Pons (tissue), 1 donor: ENCODE measurements at regions not wholly inside any gene's neighbourhood (a gene's known extent, or its start where the extent isn't known, plus 50 kb on each side); places are given as distances from the start of the nearest gene placed in this dataset.
"Not testable (repeated sequence)": the region's sequence is repeated elsewhere in the genome, so short reads cannot be mapped to it uniquely, and the experiment has no call there.

Experiments used
- DNase-seq: peaks from one replicate; pipeline ENCODE4 v3.0.0-alpha.2; 2016; ENCODE audit warnings: low spot score

DNA sequence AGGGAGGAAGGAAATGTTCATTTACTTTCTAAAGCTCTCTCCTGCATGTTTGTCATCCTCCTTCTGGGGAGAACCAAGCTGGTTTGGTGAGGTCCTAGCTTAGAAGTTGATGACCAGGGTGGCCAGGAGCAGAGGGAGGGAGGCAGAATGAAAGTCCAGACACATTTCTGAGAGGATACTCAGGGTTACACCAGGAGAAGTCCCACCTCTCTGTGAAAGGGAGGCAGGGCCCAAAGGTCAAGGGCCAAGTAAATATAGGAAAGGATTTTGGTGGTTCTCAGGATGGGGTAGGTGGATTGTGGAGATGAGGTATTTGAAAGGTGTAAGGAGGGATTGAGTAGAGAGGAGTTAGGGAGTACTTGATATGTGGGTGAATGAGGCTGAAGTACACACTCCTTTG lies 58.0 kb upstream of the FBXO11 start:
- DNase-seq = no peak

DNA sequence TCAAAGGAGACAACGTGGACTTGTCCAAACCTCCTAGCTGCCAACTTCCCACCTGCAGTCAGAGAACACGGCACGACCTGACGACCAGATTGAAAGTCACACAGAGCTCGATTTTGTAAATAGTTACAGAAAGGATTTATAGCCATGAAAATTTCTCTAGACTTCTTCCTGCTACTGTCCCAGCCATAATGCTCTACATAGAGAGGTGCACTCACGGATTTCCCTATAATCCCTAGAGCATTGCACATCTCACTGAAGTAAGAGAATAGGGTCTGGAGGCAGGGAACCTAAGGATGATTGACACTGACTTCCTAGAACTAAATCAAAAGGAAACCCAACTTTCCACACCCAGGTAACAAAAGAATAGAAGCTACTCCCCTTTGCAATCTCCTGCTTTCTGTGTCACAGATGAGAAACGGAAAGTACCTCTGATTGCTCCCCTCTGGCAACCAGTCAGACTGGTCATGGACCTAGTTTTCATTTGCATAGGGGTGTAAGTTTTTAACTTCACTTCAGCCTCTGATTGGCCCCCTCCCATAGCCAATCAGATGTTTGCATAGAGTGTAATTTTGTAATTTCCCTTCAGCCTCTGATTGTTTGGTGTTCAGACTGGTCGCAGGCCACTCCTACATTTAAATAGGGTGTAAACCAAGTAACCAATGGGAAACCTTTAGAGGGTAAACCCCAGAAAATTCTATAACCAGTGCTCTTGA lies 58.6 kb upstream of the FBXO11 start:
- DNase-seq = no peak

DNA sequence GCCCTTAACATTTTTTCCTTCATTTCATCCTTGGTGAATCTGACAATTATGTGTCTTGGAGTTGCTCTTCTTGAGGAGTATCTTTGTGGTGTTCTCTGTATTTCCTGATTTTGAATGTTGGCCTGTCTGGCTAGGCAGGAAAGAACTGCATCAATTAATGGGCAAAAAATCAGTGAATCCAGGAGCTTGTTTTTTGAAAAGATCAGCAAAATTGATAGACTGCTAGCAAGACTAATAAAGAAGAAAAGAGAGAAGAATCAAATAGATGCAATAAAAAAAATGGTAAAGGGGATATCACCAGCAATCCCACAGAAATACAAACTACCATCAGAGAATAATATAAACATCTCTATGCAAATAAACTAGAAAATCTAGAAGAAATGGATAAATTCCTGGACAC lies 70.4 kb upstream of the FBXO11 start:
- DNase-seq = not testable (repeated sequence)

DNA sequence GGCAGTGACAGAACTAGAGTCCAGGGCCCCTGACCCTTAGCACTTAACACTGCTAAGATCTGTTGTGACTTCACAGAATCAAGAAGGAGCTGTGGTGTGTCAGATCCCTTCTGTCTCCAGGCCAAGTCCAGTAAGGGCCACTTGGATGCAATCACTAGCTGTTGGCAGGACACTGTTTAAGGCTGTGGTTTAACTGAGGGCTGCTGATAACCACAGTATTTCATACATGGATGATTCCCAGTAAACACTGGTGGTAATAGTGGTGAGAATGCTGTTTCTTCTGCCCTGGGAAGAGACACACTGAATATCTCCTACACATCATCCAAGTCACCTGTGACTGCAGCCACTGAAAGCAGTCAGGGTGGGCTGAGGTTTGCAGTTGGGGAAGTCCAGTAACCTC lies 77.7 kb upstream of the FBXO11 start:
- DNase-seq = no peak

DNA sequence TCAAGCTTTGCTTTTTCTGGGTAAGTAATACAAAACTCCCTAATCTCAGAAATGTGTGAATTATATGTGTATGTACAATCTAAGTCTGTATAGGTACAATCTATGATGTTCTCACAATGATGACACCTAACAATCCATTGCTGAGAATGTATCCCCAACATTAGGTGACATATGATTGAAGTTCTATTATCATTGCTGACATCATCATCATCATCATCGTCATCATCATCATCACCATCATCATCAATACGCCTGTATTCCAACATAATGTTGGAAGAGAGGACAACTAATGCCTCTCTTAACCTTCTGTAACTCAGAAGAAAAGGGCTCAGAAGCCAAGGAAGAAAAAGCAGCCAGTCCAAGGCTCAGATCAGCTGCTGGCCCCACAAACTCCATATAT lies 84.2 kb upstream of the FBXO11 start:
- DNase-seq = no peak

DNA sequence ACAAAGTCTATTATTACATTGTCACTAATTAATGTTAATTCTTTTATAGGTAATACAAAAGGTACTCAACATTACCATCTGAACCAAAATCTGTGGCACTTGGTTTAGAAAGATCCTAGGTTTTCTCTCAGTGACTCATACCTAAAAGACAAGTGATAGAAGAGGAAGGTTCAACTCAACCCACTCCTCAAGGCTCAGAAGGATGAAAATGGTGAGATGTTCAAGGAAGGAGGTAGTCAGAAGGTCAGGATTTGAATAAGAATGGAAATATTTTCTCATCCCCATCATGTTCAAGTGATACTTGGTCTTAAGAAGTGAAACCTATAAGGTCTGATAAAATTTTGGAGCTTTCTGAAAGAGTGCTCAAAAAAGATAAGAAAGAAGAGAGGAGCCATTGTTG lies 86.4 kb upstream of the FBXO11 start:
- no peak for DNase-seq

DNA sequence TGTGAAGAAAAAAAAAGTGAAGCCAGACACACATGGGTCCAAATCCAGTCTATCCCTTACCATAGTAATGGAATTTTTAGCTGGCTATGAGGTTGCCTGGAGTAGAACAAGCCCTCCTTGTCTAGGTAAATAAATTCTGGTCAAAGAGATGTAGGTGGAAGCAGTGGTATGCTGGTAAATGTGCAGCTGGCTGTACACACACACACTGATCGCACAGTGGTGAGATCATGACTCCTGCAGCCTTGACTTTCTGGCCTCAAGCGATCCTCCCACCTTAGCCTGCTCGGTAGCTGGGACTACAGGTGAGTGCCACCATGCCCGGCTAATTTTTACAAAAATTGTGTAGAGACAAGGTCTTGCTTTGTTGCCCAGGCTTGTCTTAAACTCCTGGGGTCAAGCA lies 90.5 kb upstream of the FBXO11 start:
- DNase-seq = no peak

DNA sequence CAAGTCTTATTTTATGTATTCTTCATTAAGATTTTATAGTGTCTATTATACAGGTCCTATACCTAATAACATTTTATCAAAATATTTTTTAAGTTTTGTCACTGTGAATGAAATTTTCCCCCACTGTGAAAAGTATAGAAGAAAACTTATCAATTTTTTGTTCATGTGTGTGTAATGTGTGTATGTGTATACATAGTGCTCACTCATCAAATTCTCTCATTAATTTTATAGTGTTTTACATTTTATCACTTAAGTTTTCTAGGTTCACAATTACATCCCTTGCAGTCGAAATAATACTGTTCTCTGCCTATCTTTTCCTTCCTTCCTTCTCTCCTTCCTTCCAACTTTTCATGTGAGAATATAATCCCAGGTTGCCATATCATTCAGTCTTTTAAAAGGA lies 93.2 kb upstream of the FBXO11 start:
- DNase-seq = no peak

DNA sequence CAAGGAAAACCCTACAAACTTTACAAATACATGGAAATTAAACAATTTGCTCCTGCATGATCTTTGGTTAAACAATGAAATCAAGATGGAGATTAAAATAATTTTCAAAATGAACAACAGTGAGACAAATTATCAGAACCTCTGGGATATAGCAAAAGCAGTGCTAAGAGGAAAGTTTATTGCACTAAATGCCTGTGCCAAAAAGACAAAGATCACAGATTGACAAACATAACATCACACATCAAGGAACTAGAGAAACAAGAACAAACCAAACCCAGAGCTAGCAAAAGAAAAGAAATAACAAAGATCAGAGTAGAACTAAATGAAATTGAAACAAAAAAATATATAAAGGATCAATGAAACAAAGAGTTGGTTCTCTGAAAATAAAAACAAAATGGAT lies 95.2 kb upstream of the FBXO11 start:
- no peak for DNase-seq

DNA sequence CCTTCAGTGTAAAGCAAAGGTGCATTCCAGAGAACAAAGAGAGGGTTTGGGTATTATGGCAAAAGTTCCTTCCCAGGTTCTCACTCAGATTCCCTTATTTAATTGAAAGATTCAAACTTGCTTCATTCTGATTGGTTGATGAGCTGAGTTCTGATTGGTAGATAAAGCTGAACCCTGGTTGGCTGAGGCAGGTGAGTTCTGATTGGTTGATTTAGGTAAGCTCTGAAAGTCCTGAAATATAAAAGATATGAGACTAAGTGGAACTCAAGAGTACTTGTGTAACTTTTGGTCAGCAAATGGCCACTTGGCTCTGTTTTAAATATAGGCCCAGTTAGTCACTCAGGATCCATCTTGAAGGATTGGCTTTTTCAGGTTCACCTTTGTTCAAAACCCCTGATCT lies 99.8 kb upstream of the FBXO11 start:
- DNase-seq = no peak

DNA sequence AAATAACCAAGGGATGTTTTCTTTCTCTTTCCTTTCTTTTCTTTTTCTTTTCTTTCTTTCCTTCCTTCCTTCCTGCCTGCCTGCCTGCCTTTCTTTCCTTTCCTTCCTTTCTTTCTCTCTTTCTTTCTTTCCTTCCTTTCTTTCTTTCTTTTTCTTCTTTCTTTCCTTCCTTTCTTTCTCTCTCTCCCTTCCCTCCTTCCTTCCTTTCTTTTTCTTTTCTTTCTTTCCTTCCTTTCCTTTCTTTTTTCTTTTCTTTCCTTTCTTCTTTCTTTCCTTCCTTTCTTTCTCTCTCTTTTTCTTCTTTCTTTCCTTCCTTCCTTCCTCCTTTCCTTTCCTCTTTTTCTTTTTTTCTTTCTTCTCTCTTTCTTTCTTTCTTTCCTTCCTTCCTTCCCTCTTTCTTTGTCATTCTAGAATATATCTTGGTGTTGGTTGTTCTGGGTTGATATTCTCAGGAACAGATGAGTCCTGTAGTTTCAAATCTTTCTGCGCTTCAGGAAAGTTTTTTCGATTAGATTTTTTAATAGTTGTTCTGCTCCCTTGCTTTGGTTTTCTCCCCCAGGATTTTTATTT lies 101.5 kb upstream of the FBXO11 start:
- no peak for DNase-seq

DNA sequence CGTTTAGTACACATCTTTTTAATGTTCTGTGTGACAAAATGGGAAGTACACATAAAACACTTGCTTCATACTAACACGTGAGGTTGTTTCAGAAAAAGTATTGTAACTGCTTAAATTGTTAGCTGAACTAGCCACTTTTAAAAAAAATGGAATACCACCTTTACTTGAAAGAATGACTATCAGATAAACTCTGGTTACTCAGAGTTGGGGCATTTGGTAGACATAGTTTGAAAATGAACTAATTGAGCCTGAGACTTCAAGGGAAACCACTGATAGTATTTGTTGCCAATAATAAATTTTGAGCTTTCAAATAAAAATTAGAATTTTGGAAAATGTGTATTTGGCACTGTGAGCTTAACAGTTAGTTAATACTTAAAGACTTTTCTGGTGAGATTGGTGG lies 103.0 kb upstream of the FBXO11 start:
- no peak for DNase-seq

DNA sequence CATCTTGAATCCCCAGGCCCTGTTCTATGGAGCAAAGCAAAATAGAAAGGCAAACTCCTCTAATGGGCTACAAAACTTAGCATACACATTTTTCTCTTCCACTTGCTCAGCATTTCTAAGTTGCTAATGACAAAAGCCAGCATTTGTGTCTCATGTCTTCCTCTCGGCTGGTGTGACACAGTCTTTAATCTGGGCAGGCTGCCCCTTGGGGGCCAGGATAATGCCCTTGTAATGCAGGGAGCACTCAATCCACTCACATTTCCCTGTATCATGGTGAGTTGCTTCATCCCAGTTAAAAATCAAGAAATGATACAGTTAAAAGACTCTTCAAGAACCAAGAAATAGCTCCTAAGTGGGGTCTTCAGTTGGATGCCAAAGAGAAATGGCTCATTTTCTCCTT lies 109.1 kb upstream of the FBXO11 start:
- DNase-seq = no peak

DNA sequence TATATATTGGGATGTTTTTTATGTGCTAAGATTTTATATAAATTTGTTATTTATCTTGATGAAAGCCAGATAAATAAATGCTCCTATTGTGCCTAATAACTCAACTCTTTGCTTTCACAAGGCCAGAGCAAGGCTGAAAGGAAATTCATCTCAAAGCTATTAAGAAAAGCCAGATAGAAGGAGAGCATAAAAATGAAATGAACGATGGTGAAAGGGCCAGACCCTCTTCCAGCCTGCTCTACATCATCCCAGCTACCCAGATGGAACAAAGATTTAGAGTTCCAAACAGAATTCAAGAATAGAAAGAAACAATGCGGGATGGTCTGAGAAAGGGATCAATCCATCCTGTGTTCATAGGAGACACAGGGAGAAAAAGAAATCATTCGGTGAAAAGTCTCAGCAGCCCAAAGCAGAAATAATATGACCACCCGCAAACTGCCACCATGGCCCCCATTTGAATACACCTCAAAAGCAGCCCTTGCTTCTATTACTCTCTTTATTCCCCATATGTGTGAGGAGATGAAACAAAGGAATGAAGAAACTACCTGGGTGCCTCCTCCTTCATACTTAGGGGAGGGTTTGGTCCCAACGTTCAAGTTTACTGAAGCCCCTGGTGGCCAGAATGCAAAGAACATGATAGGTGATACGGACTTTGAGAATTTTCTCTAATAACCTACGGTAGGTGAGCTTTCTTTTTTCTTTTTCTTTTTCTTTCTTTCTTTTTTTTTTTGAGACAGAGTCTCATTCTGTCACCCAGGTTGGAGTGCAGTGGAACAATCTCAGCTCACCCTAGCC lies 110.1 kb upstream of the FBXO11 start:
- no peak for DNase-seq

DNA sequence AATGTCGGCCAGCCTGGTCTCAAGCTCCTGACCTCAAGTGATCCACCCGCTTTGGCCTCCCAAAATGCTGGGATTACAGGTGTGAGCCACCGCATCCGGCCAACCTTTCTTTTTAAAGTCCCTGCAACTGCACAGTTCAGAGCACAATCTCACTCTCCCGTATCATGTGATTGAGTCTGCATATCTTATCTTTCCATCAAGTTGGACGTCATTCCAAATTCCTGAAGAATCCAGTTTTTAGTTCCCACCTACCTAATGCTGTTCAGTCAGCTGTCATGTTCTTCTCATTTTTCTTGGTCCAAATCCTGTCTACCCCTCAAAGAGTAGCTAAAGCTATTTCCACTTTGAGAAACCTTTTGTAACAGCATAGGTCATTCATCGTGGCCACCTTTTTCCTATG lies 110.8 kb upstream of the FBXO11 start:
- DNase-seq = no peak

DNA sequence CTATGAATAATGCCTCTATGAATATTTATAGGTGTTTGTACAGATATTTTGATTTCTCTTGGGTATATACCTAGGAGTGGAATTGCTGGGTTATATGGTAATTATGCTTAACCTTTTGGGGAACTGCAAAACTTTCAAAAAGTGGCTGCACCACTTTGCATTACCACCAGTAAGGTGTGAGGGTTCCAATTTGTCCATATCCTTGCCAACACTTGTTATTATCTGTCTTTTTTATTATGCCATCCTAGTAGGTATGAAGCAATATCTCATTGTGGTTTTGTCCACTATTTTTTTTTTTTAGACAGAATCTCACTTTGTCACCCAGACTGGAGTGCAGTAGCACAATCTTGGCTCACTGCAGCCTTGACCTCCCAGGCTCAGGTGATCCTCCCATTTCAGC lies 112.2 kb upstream of the FBXO11 start:
- DNase-seq = no peak

DNA sequence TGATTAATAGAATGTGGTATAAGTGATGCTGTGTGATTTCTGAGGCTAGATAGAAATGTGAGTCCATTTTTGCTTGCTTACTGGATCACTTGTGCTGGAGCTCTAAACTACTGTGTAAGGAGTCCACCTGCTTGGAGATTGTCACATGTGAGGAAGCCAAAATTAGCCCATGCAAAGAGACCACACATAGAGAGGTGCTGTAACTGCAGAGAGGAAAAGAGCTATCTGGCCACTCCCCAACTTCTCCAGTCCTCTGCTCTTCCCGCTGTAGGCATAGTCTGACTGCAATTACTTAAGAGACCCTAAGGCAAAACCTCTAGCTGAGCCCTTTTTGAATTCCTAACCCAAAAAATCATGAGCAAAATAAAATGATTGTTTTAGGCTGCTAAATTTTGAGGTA lies 120.6 kb upstream of the FBXO11 start:
- DNase-seq = no peak

DNA sequence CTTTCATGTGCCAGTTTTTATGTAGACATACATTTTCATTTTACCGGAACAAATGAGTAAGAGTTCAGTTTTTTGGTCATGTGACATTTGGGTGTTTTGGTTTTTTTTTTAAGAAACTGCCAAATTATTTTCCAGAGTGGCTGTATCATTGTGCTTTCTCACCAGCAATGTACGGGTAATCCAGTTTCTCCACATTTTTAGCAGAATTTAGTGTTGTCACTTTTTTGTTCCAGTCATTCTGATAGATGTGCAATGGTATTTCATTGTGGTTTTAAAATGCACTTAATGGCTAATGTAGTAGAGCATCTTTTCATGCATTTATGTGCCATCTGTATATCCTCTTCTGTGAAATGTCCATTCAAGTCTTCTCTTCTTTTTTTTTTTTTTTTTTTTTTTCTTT lies 126.5 kb upstream of the FBXO11 start:
- DNase-seq = no peak

DNA sequence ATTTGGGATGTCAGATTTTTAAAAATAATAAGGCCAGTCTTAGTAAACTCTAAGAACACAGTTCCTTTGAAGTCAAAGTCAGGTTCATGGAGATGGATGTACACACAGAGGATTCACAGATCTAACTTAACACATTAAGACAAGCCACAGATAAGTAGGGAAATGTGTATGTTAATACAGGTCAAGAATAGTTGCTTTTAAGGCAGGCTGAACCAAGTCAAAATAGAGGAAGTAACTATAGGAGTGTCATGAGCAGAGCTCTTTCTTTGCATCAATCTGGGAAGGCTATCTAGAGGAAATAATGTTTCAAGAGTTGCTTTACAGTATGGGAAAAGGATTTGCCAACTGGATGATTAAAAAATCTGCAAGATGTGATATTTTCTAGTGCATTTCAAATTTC lies 128.0 kb upstream of the FBXO11 start:
- no peak for DNase-seq

DNA sequence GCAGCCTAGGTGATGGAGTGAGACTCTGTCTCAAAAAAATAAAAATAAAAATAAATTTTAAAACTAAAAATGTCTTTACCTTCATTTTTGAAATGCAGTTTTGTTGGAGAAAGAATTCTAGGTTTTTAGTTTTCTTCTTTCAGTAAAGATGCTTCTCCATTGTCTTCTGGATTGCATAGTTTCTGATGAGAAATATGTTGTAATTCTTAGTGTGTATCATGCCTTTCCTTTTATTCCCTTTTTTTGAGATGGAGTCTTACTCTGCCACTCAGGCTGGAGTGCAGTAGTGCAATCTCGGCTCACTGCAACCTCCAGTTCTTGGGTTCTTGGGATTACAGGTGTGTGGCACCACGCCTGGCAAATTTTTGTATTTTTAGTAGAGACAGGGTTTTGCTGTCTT lies 130.0 kb upstream of the FBXO11 start:
- no peak for DNase-seq

DNA sequence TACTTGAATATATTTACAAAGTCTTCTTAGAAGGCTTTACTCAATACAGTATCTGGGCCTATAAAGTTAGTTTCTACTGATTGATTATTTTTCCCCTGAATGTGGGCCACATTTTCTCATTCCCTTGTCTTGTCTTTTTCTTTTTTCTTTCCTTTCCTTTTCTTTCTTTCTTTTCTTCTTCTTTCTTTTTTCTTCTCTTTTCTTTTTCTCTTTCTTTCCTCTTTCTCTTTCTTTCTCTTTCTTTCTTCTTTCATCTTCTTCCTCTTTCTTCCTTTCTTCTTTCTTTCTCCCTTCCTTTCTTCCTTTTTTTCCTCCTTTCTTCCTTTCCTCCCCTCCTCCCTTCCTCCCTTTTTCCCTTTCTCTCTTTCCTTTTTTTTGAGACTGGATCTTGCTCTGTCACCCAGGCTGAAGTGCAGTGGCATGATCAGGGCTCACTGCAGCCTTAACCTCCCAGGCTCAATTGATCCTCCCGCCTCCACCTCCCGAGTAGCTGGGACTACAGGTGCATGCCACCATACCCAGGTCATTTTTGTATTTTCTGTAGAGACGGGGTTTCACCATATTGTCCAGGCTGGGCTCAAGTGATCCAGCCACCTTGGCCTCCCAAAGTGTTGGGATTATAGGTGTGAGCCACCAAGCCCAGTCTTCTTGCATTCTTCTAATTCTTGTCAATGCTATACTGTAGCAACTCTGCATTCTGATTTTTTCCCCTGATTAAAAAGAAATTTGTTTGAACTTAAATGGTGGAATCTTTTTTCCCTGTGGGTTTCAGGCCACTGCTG lies 133.1 kb upstream of the FBXO11 start:
- no peak for DNase-seq

DNA sequence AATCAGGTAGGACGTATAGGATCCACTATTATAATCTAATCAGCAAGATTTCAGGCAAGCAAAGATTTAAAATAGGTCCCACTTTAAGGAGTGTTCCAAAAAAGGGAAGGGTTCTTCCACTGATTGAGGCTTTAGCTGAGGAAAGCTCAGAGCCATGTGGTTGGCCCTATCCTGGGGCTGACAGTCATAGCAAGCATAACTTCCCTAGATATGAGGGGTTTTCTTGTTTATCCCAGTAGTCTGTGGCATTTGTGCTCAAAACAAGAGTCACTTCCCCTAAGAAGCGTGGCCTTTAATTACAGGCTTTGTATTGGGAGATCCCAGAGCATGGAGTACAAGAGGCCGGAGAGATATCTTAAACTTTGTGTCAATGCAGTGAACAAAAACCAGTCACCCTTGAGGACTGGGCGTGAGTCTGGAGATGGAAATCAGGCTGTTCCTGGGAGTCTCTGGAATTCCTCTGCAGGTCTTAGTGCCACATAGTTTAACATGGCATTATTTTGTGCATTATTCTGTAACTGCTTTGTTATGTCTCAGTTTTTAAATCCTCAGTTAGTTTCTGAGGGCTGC lies 136.9 kb upstream of the FBXO11 start:
- no peak for DNase-seq
